Middle frontal gyrus (tissue), 1 donor: ENCODE measurements at regions not wholly inside any gene's neighbourhood (a gene's known extent, or its start where the extent isn't known, plus 50 kb on each side); places are given as distances from the start of the nearest gene placed in this dataset.
"Not testable (repeated sequence)": the region's sequence is repeated elsewhere in the genome, so short reads cannot be mapped to it uniquely, and the experiment has no call there.

Experiments used
- DNase-seq: peaks from one replicate; pipeline ENCODE4 v3.0.0-alpha.2; 2015; ENCODE audit warnings: low spot score; ENCODE audit errors: extremely low spot score

DNA sequence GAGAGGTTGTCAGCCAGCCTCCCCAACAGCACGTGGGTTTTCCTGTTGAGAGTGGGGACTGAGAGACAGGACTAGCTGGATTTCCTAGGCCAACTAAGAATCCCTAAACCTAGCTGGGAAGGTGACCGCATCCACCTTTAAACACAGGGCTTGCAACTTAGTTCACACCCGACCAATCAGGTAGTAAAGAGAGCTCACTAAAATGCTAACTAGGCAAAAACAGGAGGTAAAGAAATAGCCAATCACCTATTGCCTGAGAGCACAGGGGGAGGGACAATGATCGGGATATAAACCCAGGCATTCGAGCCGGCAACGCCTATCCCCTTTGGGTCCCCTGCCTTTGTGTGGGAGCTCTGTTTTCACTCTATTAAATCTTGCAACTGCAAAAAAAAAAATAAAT, 180.5 kb upstream of the TBX18 start:
- not testable (repeated sequence) for DNase-seq

GRCh38 chr6:84943905-84944304, 179.5 kb upstream of the TBX18 start:
- no peak for DNase-seq

DNA sequence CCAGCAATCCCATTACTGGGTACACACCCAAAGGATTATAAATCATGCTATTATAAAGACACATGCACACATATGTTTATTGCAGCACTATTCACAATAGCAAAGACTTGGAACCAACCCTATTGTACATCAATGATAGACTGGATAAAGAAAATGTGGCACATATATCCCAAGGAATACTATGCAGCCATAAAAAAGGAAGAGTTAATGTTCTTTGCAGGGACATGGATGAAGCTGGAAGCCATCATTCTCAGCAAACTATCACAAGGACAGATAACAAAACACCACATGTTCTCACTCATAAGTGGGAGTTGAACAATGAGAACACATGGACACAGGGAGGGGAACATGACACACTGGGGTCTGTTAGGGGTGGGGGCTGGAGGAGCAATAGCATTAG, 177.2 kb upstream of the TBX18 start:
- DNase-seq: not testable (repeated sequence)

DNA sequence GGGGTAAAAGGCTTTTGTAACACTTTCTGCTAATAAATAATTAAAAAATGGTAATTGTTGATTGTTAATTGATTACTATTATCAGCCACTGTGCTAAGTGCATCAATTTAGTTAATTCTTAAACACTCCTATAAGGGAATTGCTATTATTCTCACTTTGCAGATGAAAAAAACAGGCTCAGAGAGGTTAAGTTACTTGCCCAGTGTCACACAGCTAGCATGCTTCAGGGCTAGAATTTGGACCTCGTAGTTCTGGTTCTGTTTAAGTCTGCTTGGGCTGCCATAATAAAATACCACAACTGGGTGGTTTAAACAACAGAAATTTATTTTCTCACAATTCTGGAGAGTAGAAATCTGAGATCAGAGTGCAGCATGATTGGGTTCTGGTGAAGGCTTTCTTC, 164.8 kb upstream of the TBX18 start:
- no peak for DNase-seq

- no peak for DNase-seq
Observed at GRCh38 chr6:84927551-84927950, 163.2 kb upstream of the TBX18 start.

DNA sequence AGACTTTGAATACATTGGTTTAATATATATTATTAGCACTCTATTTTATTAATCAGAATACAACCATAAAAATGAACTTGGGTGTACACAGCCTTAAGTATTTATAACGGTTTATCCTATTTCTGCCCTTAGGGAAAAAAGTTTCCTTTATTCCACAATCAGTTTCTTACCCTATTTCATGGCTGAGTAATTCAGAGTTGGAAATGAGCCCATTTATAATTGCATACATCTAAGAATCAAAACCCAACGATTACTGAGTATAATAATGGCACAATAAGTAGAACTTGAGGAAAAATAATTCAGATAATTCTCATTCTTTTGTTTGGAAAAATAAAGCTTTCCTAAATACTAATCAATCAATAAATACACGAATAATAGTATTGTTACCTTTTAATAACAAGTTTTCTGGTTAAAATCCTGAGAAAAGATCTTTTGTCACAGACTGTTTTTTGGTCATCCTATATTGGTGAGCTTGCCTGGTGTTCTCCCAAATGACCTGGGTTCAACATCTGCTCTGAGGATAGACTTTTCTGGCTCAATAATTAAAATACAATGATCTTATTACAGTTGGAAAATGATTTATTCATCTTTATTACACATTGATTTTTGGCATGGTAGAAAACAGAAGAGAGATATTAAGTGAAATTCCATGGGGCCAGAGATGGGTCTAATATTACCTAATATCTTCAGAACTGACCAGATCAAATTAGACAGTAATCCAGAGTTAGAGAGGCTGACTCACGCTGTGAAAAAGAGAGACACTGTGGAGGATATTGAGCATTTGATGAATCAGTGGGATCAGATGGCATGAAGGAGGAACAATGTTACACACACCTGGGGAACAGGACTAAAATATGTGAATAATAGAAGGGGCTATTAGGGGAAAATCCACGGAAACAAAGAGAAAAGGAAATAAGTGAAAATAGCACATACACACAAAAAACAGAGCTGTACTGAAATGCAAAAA, 162.1 kb upstream of the TBX18 start:
- DNase-seq: no peak

DNA sequence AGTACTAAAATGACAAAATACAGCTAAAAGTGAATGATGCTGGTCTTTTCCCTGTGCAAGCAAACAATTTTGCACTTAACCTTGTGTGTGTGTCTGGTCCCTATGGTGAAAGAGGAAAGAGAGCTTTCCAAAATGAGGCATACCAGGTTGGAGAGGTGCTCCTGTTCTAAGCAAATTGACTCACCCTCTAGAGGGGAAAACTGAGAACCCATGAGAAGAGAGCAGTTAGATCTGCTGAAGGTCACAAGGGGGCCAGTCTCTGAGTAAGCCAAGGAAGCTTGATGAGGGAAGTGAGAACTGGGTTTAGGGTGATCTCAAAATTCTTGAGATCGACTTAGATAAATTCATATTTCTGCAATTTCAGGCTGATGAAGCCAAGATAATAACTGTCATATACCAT, 157.5 kb upstream of the TBX18 start:
- no peak for DNase-seq

DNA sequence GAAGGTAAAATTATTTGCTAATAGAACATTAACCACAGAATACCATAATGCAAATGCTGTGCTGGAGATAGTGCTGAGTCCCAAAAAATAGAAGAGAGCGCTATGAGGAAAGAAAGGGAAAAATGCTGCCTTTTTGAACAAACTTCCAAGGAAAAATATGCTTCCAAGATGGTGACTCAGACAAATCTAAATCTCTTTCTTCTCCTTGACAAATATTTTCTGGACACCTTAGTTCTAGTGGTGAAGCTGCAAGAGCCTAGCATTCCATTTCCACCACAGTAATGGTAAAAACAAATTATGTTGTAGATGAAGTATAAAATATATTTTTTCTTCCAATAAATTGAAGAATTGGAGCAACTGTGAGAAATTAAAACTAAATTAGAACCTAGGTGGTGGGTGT, 155.6 kb upstream of the TBX18 start:
- no peak for DNase-seq

DNA sequence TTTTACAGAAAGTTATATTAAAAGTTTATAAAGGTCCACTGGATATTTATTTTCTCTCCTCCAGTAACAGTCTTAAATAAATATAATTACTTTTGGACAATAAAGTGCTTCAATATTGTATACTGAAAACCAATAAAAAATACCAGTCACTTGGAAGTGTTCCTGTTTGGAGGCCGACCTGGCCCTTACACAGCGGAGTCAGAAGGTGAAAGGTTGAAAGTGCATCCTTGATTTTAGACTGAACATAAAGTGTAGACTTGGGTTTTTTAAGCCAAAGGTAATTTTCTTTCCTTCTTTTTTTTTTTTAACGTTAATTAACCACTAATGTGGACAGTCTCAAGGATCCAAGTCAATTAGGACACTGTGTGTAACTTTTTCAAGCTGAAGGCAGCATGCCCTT, 152.3 kb upstream of the TBX18 start:
- no peak for DNase-seq

GRCh38 chr6:84912472-84913322, 148.3 kb upstream of the TBX18 start:
- no peak for DNase-seq

DNA sequence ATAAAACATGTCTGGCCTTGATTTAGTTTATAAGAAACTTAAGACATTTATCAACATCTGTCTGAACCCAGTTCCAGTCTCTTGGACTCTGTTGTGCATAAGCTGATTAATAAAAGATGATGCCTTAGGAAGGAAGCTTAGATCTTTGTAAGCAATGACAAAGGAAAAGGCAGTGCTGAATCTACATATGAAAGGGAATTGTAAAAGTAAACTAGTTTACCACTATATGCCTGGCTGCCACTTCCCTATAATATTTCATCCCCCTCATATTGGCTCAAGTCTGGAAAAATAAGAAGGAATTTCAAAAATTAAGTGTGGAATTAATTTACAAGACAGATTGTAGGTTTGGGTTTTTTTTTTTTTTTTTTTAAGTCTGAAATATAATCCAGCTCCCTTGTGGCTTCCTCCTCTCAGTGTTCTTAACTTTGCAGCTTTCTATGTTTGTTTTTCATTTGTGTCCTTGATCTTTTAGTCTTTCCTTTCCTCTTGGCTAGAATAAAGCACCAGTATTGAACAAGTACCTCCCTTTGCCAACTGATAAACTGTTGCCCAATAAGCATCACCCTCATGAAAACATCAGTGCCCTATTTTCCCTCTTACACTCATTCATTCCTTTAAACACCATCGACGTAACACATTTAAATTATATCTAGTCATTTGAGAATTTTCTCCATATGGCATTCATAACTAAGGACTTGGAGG, 146.7 kb upstream of the TBX18 start:
- DNase-seq: no peak

DNA sequence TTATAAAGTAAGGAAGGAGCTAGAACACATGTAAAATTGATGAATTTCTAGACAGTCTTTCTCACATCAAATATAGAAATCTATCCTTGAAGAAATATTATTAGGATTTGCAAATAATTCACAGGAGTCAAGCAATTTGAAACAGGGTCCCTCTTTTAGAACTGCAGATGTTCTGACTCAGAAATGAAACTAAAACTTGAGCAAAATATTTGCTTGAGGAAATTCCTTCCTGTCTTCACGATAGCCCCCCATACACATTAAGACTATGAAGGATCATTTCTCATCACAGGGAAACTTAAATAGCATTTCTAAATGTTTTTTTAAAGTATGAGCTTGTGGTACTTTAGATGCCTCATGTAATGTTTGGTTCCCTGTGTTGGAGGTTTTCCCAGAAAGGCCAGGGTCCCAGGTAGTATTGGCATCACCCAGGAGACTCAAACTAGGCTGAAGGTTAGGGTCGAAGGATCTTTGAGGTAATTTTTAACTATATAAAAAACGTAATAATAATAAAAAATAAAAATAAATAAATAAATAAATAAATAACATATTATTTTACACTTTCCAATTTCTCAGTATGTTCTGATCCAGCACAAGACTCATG, 144.0 kb upstream of the TBX18 start:
- no peak for DNase-seq

DNA sequence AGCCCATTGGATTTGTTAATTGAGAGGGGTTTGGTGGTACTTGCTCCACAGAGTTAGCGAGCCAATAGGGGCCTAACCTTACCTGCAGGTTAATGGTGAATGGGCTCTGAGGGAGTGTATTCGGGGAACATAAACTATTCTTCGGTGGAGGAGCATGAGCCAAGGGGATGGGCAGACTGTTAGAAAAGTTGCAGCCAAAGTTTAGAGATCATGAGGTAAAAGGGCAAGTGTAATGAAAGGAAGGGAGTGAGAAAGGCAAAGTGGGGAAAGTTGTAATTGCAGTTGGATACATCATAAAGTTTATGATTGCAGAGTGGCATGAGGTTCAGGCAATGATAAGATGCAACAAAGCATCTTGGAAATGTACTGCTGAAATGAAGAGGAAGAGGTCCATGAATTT, 142.1 kb upstream of the TBX18 start:
- DNase-seq: no peak

- no peak for DNase-seq
Observed at GRCh38 chr6:84905823-84906222, 141.4 kb upstream of the TBX18 start.

DNA sequence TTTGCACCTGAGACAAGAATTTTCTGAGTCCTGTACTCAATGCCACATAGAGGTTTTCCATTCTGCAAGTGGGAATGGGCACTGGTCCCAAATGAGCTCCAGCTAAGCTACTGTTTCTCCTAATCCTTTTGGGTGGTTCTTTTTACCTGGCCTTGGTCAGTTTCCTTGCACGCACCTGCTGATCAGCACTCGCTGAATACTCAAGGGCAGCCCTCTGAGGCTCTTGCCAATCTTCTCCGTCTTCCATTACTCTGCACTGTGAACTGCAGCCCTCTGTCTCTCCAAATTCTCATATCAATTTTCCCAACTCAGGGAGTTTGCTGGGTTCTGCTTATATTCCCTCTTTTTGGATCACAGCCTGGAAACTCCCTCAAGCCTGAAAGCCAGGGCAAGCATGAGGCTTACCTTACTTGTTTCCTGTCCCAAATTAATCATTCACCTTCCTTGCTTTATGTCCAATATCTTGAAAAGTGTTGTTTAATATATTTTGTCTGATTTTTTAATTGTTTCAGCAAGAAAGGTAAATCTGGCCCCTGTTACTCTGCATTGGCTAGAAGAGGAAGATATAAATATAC, 138.0 kb upstream of the TBX18 start:
- no peak for DNase-seq

DNA sequence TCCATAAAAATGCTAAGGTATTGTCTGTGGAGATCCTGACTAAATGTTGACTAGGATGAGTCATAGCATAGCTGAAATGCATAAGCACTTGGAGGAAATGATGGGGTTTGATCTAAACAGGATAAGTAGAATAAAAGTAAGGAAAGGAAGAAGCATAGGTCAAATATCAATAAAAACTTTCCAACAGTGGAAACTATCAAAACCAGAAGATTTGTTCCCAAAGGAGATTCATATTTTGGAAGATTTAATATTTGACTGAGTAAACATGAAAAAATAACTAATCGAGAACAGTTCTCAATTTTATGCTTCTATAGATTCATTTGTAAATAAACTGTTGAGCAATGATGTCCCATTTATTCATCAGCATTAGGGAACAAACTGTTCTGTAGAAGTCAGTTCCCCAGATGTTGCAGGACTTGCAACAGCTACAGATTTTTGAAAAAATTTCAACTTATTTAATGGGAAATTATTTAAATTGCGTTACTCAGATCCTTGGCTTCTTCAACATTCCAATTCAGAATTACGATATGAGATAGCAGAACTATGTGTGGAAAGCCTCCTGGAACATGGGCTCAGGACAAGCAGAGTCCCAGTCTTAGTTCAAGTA, 133.7 kb upstream of the TBX18 start:
- no peak for DNase-seq

GRCh38 chr6:84897011-84897410, 132.6 kb upstream of the TBX18 start:
- DNase-seq: no peak

GRCh38 chr6:84892671-84893070, 128.3 kb upstream of the TBX18 start:
- DNase-seq: no peak

DNA sequence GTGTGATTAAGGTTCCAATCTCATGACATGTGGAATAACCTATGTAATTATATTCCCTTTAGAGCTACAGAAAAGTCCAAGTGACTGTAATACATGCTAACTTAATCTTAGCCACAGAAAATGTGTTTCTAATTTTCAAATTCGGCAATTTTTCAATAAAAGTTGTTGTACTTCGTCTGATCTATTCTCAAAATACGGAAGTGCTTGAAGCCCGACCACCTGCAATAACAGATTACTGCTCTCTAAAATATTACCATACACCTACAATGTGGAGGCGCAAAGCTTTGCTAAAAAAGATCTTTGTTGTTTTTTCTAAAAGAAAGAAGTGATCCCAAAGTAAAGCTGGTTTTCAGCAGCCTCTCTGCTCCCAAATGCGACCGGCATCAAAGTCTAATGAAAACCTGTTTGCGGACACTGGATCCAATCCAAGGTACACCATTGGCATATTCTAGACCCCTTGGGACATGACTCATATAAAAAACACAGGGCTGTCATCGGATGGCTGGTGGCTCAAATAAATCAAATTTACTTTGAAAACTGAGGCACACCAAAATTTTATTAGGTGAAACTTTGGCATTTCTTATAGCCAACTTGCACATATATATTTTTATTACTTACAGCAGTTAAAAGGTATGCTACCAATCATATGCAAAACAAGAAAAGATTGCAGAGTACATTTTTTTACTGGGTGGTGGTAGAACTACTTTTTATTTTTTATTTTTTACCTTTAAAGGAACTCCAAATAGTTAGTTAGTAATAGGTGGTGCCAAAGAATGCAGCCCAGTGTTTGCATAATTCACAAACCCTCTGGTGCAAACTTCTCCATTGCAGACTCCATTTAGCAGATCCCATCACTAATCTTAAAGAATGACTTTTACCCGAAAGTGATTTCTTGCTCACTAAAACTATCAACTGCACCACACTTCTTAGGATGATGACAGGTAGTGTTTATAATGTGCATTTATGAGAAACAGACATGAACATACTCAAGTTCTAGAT, 118.7 kb upstream of the TBX18 start:
- DNase-seq: no peak
